ENCODE measurements at regions not wholly inside any gene's neighbourhood (a gene's known extent, or its start where the extent isn't known, plus 50 kb on each side); places are given as distances from the start of the nearest gene placed in this dataset.

DNA sequence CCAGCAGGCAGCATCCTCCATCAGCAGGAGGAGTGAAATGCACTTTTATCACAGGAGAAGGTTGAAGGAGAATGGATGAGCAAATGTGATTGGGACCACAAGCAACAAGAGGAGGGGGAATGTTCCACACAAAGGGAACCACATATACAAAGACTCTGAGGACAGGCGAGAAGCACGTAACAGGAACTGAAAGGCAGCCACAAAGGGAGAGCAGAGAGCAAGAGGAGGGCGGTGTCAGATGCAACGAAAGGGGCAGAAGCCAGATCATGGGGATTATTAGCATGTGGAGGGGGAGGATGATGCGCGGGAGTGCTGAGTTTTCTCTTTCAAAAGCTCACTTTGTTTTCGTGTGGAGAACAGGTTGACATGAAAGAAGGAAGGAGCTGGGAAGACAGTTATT is 241.1 kb downstream of the SPTSSA start (continued):
- TF ChIP-seq, protein P1, sequence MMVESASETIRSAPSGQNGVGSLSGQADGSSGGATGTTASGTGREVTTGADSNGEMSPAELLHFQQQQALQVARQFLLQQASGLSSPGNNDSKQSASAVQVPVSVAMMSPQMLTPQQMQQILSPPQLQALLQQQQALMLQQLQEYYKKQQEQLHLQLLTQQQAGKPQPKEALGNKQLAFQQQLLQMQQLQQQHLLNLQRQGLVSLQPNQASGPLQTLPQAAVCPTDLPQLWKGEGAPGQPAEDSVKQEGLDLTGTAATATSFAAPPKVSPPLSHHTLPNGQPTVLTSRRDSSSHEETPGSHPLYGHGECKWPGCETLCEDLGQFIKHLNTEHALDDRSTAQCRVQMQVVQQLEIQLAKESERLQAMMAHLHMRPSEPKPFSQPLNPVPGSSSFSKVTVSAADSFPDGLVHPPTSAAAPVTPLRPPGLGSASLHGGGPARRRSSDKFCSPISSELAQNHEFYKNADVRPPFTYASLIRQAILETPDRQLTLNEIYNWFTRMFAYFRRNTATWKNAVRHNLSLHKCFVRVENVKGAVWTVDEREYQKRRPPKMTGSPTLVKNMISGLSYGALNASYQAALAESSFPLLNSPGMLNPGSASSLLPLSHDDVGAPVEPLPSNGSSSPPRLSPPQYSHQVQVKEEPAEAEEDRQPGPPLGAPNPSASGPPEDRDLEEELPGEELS (CRISPR knock-in tag; IDR thresholded peaks at IDR 0.05): no peak
- TF ChIP-seq GRHL2 (CRISPR knock-in tag; IDR thresholded peaks at IDR 0.05; ENCODE audit: insufficient replicate concordance, severe bottlenecking): no peak
- no peak for TF ChIP-seq ZNF317 (CRISPR knock-in tag; IDR thresholded peaks at IDR 0.05; ENCODE audit: borderline replicate concordance, low read depth)
- TF ChIP-seq, protein P2, sequence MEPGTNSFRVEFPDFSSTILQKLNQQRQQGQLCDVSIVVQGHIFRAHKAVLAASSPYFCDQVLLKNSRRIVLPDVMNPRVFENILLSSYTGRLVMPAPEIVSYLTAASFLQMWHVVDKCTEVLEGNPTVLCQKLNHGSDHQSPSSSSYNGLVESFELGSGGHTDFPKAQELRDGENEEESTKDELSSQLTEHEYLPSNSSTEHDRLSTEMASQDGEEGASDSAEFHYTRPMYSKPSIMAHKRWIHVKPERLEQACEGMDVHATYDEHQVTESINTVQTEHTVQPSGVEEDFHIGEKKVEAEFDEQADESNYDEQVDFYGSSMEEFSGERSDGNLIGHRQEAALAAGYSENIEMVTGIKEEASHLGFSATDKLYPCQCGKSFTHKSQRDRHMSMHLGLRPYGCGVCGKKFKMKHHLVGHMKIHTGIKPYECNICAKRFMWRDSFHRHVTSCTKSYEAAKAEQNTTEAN (CRISPR knock-in tag; IDR thresholded peaks at IDR 0.05): no peak
- TF ChIP-seq PREB (CRISPR knock-in tag; IDR thresholded peaks at IDR 0.05; ENCODE audit: borderline replicate concordance): no peak
- TF ChIP-seq TEAD1 (CRISPR knock-in tag; IDR thresholded peaks at IDR 0.05): no peak
- no peak for TF ChIP-seq ZNF121 (CRISPR knock-in tag; IDR thresholded peaks at IDR 0.05)
- TF ChIP-seq FOXP1 (CRISPR knock-in tag; IDR thresholded peaks at IDR 0.05; ENCODE audit: borderline replicate concordance): no peak
- TF ChIP-seq SOX15 (CRISPR knock-in tag; IDR thresholded peaks at IDR 0.05): no peak
- TF ChIP-seq, protein P3, sequence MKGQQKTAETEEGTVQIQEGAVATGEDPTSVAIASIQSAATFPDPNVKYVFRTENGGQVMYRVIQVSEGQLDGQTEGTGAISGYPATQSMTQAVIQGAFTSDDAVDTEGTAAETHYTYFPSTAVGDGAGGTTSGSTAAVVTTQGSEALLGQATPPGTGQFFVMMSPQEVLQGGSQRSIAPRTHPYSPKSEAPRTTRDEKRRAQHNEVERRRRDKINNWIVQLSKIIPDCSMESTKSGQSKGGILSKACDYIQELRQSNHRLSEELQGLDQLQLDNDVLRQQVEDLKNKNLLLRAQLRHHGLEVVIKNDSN (CRISPR knock-in tag; IDR thresholded peaks at IDR 0.05): no peak

DNA sequence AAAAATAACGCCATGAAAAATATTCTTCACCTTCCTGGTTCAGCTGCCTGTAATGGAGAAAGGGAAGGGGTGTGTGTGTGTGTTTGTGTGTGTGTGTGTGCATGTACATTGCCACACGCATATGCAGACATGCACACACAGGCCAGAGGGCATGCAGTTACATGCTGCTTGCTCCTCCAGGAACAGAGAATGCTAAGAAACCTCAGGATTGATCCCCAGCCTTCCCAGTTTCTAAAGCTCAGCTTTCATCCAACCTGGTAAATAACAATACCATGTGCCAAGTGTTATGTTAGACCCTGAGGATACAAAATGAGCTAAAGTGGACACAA is 241.7 kb downstream of the SPTSSA start:
- ATAC-seq: no peak
- ChIA-PET CTCF (interaction anchor here (1.1 kb wide), 2 partner anchors 81 to 103 kb away, joined by 3 read pairs; no protein-coding TSS in a partner anchor), POLR2A (no interaction called here)
- TF ChIP-seq, protein P4, sequence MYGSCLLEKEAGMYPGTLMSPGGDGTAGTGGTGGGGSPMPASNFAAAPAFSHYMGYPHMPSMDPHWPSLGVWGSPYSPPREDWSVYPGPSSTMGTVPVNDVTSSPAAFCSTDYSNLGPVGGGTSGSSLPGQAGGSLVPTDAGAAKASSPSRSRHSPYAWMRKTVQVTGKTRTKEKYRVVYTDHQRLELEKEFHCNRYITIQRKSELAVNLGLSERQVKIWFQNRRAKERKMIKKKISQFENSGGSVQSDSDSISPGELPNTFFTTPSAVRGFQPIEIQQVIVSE (CRISPR knock-in tag; IDR thresholded peaks at IDR 0.05; ENCODE audit: borderline replicate concordance): no peak
- TF ChIP-seq, protein P5, sequence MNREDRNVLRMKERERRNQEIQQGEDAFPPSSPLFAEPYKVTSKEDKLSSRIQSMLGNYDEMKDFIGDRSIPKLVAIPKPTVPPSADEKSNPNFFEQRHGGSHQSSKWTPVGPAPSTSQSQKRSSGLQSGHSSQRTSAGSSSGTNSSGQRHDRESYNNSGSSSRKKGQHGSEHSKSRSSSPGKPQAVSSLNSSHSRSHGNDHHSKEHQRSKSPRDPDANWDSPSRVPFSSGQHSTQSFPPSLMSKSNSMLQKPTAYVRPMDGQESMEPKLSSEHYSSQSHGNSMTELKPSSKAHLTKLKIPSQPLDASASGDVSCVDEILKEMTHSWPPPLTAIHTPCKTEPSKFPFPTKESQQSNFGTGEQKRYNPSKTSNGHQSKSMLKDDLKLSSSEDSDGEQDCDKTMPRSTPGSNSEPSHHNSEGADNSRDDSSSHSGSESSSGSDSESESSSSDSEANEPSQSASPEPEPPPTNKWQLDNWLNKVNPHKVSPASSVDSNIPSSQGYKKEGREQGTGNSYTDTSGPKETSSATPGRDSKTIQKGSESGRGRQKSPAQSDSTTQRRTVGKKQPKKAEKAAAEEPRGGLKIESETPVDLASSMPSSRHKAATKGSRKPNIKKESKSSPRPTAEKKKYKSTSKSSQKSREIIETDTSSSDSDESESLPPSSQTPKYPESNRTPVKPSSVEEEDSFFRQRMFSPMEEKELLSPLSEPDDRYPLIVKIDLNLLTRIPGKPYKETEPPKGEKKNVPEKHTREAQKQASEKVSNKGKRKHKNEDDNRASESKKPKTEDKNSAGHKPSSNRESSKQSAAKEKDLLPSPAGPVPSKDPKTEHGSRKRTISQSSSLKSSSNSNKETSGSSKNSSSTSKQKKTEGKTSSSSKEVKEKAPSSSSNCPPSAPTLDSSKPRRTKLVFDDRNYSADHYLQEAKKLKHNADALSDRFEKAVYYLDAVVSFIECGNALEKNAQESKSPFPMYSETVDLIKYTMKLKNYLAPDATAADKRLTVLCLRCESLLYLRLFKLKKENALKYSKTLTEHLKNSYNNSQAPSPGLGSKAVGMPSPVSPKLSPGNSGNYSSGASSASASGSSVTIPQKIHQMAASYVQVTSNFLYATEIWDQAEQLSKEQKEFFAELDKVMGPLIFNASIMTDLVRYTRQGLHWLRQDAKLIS (CRISPR knock-in tag; IDR thresholded peaks at IDR 0.05; ENCODE audit: borderline replicate concordance): no peak
- TF ChIP-seq, protein P3 (CRISPR knock-in tag; IDR thresholded peaks at IDR 0.05): no peak
- TF ChIP-seq USF2 (CRISPR knock-in tag; IDR thresholded peaks at IDR 0.05) (no peak), TEAD1 (CRISPR knock-in tag; IDR thresholded peaks at IDR 0.05) (no peak), NFYB (CRISPR knock-in tag; conservative IDR thresholded peaks at IDR 0.05; ENCODE audit: low read depth) (no peak), IRF2 (CRISPR knock-in tag; IDR thresholded peaks at IDR 0.05; ENCODE audit: borderline replicate concordance, low read depth) (no peak), PREB (CRISPR knock-in tag; IDR thresholded peaks at IDR 0.05; ENCODE audit: borderline replicate concordance) (no peak), CBFB (CRISPR knock-in tag; IDR thresholded peaks at IDR 0.05; ENCODE audit: low read depth) (no peak), ESRRA (CRISPR knock-in tag; IDR thresholded peaks at IDR 0.05; ENCODE audit: borderline replicate concordance) (no peak), GABPB1 (CRISPR knock-in tag; IDR thresholded peaks at IDR 0.05) (no peak)
- TF ChIP-seq, protein P6, sequence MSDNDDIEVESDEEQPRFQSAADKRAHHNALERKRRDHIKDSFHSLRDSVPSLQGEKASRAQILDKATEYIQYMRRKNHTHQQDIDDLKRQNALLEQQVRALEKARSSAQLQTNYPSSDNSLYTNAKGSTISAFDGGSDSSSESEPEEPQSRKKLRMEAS (CRISPR knock-in tag; IDR thresholded peaks at IDR 0.05): no peak
- no peak overlapping the region for H3K4me3 Mint-ChIP-seq
- H3K27ac Mint-ChIP-seq: no peak overlapping the region
- peaks cover 19% of the 10 kb centered on the region for H3K4me1 Mint-ChIP-seq
- H3K27me3 Mint-ChIP-seq (ENCODE audit: low read depth): no peaks in the 10 kb centered on the region
- DNase-seq (ENCODE audit: low spot score): no peak
- no peaks in the 10 kb centered on the region for H3K36me3 Mint-ChIP-seq
- H3K9me3 Mint-ChIP-seq: peaks cover 6% of the 10 kb centered on the region; the same call in 1 of the 2 replicates
